ENCODE measurements at regions not wholly inside any gene's neighbourhood (a gene's known extent, or its start where the extent isn't known, plus 50 kb on each side); places are given as distances from the start of the nearest gene placed in this dataset.

GRCh38 chrX:40449396-40449795 lies 131.4 kb upstream of the ATP6AP2 start:
- DNase-seq, result no peak

- no peak for DNase-seq
These were observed 132.0 kb upstream of the ATP6AP2 start for GRCh38 chrX:40448793-40449192.

- DNase-seq, result no peak
These were observed 133.8 kb upstream of the ATP6AP2 start for GRCh38 chrX:40446921-40447320.

DNA sequence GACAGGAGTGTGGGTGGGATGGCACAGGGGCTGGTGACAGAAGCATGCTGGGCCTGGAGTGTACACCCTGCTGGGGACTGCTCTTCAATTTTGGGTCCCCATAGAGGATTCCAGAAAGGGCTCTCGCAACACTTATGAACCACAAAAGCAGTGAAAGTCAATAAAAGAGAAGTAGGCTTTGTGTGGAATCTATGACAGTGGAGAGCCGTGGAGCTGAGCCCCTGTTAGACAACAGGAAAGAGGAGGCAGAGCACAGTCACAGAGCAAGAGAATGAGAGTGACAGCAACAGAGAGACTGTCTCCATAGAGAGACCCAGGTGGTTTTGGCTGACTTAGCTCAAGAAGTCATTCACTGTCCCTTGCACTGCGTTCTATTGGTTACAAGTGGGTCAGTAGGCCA lies 135.1 kb upstream of the ATP6AP2 start:
- no peak for DNase-seq

DNA sequence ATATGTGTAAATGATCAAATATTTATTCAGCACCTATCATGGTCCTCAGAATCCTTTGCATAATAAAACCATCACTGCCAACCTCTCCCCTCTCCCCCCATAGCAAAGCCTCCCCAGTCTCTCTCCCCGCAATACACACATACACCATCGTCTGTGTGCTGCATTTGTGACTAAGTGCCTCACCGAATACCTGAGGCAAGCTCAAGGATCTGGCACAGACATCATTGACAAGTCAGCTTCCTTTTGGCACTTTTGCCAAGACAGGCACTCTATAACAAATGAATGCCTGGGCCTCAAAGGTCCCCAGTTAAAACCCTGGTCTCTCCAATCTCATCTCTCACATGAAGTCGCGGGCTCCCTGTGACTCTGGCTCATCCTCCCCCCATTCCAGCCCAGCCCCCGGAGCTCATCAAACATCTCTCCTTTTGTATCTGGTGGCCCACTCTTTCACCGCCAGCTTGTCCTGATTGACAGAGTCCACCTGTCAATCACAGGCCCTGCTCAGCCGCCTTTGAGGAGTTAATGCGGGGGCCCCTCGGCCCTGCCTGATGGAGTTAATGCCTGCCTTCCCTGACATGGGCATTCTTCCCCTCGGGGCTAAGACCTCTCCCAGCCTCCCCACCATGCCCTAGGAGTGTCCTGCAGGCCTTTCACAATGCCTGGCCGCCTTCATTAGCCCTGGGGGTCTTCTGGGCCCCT lies 135.8 kb upstream of the ATP6AP2 start:
- no peak for DNase-seq

- no peak for DNase-seq
These were observed 136.6 kb upstream of the ATP6AP2 start for GRCh38 chrX:40444133-40444532.

GRCh38 chrX:40440866-40441265 lies 139.9 kb upstream of the ATP6AP2 start:
- DNase-seq, result no peak

GRCh38 chrX:40439625-40440532 lies 140.9 kb upstream of the ATP6AP2 start:
- no peak for DNase-seq

GRCh38 chrX:40437348-40437747 lies 143.4 kb upstream of the ATP6AP2 start:
- DNase-seq, result no peak

GRCh38 chrX:40434947-40435346 lies 145.8 kb upstream of the ATP6AP2 start:
- no peak for DNase-seq

GRCh38 chrX:40434443-40434842 lies 146.3 kb upstream of the ATP6AP2 start:
- no peak for DNase-seq

- DNase-seq, result no peak
These were observed 147.6 kb upstream of the ATP6AP2 start for GRCh38 chrX:40433160-40433559.

DNA sequence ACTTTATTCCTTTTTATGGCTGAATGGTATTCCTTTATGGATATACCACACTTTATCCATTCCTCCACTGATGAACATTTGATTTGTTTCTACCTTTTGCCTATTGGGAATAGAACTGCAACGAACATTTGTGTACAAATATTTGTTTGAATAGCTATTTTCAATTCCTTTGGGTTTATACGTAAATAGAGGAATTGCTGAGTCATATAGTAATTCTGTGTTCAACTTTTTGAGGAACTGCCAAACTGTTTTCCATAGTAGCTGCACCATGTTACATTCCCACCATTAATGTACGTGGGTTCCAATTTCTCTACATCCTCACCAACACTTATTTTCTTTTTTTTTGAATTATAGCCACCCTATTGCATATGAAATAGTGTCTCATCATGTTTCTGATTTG lies 156.5 kb upstream of the ATP6AP2 start:
- no peak for DNase-seq

- no peak for DNase-seq
These were observed 157.5 kb upstream of the ATP6AP2 start for GRCh38 chrX:40423299-40423698.

DNA sequence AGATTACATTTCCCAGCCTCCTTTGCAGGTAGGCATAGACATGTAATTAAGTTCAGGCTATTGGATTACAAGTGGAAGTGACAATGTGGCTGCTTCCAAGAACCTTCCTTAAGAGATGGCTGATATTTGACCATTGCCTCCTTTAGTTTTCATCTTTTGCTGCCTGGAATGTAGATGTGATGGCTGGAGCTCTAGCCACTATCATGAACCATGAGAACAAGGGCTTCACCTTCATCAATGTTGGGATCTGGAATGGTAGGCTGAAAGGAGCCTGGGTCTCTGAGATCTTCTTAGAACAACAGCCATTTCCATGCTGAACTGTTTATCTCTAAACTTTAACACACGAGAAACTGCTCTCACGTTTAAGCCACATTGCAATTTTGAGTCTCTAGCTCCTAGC lies 158.7 kb upstream of the ATP6AP2 start:
- DNase-seq, result no peak

DNA sequence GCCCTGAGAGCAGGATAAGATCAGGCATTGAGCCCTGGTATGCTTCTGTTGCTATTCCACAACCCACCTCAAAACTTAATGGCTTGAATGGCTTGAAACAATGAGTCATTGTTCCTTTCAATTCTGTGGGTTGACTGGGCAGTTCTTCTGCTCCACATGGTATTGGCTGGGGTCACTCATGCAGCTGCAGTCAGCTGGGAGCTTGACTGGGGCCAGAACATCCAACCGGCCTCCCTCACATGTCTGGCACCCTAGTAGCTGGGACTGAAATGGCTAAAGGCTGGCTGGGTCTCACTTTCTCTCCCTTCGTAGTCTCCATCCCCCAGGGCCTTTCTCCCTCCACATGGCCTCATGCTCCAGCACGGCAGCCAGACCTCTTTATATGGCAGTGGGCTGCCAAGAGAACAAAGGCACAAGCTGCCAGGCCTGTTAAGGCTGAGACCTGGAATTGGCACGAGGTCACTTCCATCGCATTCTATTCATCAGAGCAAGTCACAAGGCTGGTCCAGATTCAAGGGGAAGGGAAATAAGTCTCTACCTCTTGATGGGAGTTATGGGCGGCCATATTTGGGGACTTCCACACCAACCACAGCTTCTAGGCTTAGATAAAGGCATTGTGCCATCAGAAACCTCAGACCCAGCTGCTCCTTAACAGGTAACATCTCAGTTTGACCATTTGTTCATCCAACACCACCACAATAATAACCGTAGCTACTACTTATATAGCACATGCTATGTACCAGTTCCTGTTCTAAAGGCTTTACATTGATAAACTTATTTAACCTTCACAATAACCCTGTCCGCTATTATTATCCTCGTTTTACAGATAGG lies 159.7 kb upstream of the ATP6AP2 start:
- DNase-seq, result no peak

DNA sequence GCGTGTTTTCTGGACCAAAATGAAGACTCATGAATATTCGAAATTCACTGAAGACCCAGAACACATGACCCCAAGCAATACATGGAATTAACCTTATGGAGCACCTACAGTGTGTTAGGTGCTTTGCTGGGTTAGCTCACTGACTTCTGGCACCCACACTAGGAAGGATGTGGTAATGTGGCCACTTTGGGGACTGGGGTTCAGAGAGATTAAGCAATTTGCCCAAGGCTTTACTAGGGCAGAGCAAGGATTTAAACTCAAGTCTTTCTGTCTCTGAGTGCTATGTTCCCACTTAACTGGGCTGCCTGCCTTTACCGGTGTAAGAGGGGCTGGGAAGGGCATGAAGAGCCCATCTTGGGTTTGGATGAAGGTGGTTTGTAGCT lies 162.0 kb upstream of the ATP6AP2 start:
- no peak for DNase-seq

DNA sequence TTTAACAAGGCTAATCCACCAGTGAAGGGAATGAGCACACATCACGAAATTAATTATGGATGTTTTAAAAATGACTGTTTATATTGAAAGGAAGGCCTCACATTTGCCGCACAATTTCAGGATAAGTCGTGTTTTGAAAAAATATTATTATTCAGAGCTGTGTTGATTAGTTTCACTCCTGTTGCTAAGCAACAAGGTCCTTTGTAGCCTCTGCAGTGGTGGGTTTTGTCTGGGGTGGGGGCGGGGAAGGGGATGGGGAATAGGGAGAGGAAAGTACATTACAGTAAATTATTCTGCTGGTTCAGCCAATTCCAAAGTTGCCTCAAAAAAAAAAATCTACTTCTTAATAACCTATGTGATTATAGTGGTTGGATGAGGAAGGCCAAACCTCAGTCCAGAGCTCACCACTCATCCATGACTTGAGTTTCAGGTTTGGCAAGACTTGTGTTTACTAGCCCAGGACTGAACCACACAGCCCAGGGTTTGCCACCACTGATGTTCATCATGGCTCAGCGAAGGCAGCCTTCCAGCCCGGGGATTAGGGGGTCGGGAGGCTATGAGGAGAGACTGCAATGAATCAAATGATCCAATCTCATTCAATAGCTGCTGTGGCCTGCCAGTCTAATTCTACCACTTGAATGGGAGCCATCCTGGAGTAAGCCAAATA lies 162.5 kb upstream of the ATP6AP2 start:
- no peak for DNase-seq

DNA sequence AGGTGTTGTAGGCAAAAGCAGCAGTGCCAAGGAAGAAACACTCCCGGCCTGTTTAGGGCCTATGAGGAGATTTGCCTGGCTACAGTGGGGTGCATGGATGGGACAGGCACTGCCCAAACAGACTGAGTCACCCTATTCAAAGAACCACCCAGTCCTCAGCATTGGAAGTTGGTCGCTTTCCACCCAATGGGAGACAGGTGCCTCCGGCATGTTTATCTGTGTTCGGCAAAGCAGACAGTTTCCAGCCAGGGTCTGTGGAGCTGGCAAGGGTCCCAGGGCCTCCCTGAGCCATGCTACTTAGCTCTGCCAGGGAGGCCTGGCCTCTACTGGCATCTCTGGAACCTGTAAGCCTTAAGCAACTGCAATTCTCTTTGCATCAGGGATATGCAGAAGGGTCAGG lies 165.1 kb upstream of the ATP6AP2 start:
- DNase-seq, result no peak

GRCh38 chrX:40414335-40414734 lies 166.4 kb upstream of the ATP6AP2 start:
- DNase-seq, result no peak

DNA sequence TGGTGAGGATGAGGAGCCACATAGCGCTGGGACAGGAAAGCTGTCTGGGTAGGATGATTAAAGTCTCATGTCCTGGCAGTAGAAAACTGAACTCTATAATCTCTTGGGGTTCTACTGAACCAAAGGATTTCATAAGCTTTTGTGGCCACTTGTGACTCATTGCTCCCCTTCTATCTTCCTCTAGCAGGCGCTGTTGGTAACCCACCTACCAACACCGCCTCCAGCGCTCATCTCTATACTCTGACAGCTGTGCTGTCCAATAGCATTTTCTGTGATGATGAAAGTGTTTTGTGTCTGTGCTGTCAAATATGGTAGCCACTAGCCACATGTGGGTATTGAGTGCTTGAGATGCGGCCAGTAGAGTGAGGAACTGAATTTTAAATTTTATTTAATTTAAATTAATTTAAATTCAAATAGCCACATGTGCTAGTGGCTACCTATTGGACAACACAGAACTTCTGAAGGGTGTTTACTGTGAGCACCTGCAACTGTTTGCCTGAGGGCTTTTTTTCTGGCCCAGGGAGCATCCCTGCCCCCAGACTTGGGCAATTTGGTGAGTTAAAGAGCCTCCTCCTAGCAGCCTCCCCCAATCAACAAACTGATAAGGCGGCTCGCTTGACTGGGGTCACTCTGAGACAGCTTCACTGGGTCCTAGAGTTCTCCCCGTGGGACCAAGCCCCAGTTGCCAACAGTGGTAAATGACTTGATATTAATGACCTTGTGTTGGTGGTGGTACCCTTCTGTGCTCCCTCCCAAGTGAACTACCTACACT lies 169.2 kb upstream of the ATP6AP2 start:
- DNase-seq, result no peak

- no peak for DNase-seq
These were observed 169.9 kb upstream of the ATP6AP2 start for GRCh38 chrX:40410859-40411258.

Data from activated T-cell treated with anti-CD3 and anti-CD28 coated beads, Interleukin-2, amount 50 U/mL, for 1 hour (primary cell).